ENCODE measurements at regions not wholly inside any gene's neighbourhood (a gene's known extent, or its start where the extent isn't known, plus 50 kb on each side); places are given as distances from the start of the nearest gene placed in this dataset.

DNA sequence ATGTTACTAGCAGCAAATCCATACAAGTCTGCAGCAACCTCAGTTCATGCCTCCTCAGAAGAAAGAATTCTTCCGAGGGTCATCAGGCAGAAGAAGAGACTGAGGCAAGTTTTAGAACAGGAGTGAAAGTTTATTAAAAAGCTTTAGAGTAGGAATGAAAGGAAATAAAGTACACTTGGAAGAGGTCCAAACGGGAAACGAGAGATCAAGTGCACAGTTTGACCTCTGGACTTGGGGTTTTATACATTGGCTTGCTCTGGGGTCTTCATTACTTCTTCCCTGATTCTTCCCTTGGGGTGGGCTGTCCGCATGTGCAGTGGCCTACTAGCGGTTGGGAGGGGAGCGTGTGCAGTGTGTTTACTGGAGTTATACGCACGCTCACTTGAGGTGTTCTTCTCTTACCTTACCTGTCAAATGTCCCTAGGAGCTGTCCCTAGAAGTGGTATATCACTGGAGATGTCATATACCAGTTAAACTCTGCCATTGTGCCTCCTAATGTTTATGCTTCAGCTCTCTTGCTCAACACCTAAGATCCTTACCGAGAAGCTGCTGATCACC is 372.8 kb upstream of the KITLG start:
- DNase-seq (ENCODE audit: low spot score) = no peak
- no peak for FAIRE-seq

DNA sequence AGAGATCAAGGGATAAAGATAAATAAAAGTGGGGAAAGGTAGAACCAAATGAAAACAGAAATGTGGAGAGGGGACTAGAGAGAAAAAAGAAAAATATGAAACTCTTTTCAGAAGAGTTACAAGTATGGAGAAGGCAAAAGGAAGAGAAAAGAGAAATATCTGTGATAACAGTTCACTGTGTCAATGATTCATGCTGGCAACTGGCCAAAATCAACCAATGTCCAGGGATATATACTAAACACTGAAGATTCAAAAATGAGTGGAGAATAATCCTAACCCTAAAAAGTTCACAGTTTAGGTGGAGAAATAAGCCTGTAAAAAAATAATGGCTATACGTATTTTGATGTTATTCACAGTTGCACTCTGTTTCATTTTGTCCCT is 372.3 kb upstream of the KITLG start:
- DNase-seq (ENCODE audit: low spot score) = no peak

DNA sequence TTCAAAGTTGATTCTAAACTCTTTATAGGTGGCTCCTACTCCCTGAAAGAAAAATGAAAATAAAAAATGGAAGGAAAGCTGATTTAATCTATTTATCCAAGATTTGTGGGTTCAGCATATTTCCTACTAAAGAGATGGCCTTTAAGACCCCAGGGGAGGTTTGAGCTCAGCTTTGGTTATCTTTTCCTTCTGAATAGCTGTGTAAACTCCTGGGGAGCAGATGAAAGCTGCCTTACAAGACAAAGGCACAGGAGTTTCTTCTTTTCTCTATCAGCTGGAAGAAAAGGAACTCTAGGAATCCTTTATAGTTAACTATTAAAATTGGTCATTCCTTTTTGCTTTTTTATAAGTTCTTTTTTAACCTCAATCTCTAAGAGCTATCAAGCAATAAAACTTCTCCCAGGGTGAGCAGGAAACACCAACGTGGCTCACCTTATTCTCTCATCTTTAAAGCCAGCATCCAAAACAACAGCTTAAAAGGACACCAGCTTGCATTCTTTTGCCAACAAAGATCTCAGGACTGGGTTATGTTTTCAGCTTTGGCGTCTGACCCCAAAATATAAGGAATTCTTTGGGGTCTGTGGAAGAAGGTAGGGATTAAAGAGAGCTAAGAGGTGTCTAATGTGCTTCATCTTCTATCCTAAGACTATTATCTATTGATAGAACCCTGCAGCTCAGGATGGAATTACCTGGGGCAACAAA is 371.7 kb upstream of the KITLG start:
- FAIRE-seq = no peak
- DNase-seq (ENCODE audit: low spot score) = no peak

More for the DNA sequence above, 372.3 kb upstream of the KITLG start:
- FAIRE-seq = no peak

DNA sequence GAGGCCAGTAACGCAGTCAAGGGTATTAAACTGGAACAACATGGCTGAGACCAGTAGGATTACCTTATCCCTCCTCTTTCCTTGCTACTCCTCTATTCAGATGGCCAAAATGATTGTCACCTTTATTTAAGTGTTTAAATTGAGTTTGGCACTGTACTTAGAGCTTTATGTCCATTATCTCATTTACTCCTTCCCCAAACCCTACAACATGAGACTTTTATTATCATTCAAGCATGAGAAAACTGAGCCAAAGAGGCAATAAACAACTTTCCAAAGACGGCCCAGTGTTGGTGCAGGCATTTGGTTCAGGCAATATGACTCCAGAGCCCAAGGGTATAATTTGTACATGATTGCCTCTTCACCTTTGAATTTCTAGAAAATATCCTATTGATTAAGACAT is 370.9 kb upstream of the KITLG start:
- DNase-seq (ENCODE audit: low spot score) (no peak), FAIRE-seq (no peak)

DNA sequence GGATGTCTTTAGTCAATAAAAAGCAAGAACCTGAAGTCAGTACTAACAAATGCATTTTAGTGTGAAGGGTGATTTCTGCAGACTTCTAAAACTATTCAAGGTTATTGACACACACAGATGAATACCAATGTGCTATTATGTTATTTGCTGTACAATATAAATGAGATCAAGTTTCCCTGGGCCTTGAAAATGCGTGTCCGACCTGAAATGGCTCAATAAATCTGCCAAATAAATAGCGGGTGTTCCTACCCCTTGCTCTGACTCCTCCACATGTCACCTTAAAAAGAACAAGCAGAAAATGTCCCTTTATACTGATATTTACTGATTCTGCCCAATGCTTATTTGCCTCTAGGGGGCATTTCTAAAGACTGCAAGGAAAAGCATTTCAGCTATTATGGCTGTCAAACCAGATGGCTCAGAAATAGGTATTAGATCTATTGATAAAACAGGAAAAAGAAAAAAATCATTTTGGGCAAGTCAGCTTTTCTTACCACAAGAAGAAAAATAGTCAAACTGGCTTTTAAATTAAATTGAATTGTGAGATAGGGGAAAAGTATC is 367.3 kb upstream of the KITLG start:
- no peak for DNase-seq (ENCODE audit: low spot score)
- FAIRE-seq = no peak

DNA sequence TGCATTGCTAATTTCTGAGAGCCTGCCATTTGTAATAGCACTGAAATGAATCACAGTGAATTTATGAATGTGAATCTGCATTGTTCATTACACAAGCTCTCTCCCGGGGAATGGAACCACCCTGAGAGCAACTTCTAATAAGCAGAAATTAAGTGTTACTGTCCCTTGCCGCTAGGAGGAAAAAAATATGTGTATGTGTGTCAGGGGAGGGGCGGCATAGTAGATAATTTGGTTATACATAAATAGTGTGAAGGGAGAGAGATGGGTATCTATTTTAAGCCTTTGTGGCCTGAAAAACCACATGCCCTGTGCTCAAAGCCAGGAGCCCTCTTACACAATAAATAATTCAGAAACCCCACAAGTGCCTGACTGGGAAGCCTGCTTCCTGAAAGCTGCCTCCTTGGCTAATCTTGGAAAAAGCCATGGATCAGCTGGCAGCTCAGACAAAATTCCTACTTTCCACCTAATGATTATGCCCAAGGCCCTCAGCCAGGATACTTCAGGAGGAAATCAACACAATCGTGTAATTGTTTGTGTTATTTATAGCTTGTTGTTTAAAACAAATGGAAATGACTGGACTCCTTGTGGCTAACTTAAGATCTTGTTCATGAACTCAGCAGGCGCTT is 366.2 kb upstream of the KITLG start:
- no peak for DNase-seq (ENCODE audit: low spot score)
- FAIRE-seq = no peak

DNA sequence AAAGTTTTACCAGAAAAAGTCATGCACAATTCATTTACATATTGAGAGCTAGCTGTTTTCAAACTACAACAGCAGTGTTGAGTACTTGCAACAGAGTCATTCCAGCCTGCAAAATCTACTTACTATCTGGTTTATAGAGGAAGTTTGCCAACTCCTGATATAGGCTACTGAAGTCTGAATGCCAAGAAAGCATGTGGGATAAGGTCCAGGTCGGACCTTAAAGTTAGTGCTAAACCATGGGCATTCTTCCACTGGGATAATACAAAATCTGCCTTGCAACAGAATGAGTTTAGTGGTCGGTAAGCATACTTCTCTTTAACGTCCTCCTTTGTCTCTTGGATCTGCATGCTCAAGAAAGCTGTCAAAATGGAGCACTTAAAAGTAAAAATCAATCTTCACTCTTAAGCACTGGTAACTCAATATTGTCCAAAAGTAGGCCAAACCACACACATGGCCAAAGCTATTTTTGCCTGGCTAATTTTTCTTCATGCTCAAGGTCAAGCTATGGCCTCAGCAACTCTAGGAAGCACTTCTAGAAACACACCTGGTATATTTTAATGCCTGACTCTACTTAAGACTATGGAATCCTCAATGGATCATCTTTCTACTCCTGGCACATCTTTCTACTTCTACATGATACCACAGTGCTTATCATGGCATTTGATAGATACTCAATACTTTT is 364.9 kb upstream of the KITLG start:
- no peak for DNase-seq (ENCODE audit: low spot score)
- no peak for FAIRE-seq

DNA sequence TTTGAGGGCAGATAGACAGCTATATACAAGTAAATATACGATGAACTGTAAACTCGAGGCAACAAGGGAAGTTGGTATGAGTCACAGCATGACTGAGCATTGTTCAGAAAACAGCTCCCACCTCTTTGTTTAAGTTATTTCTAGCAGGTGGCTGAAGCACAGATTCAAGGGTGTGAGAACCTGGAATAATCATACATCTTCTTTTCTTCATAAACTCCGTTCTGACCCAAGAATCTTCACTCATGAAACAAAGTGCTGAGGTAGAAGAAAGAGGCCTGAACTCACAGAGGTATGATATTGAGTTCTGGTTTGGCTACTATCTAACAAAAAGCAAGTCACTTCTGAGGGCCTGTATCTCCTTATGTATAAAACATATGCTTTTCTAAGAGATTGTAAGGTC is 364.1 kb upstream of the KITLG start:
- DNase-seq (ENCODE audit: low spot score) (no peak), FAIRE-seq (no peak)

DNA sequence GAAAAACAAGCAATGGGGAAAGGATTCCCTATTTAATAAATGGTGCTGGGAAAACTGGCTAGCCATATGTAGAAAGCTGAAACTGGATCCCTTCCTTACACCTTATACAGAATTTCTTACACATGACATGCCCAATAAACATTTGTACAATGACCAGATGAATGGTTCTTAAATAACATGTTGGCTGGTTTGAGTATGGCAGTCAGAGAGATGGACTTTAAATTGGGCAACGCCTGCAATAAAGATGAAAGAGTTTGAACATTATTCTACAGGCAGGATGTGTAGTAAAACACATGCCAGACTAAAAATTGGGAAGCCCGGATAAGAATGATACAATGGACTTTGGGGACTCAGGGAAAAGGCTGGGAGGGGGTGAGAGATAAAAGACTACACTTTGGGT is 360.6 kb upstream of the KITLG start:
- FAIRE-seq (no peak), DNase-seq (ENCODE audit: low spot score) (no peak)

DNA sequence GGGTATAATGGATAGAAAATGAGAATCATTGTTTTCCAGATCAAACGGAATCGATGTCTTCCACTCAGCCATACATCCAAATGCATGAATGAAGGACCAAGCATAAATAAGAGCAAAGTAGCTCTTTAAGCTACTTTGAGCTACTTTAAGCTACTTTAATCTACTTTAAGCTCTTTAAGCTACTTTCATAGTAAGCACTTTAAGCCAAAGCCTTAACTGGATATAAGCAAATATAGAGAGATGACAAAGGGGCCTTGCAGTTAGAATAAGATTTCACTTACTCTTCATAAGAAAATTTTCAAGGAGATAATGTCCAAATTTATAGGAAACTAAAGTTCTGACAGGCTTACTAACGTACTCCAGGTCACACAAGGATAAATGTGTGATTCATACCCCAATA is 355.6 kb upstream of the KITLG start:
- DNase-seq (ENCODE audit: low spot score) (no peak), FAIRE-seq (no peak)

DNA sequence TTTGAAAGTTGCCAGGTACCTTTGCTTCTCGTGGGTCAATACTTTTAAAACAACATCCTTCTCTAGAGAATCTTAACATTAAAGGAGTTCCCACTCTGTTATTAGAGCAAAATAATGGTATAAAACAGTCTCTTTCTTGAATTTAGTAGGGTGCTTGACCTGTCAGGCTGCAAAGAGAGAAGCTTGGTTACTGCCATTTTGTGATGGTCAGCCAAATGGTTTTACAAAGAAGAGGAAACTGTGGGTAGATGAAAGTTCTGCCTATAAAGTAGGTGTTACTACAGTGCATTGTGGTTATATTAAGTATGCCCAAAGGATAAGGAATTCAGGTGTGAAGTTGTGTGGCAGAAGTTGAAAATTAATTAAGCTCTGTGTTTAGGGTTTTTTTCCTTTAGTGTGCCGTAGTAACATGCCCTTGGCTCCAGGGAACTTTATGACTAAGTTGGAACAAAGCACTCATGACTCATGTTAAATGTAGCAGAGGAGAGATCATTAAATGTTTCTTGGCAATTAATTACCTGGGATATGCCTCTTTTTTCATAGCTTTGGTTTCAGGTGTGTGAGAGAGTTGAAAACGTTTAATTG is 354.0 kb upstream of the KITLG start:
- FAIRE-seq = no peak
- no peak for DNase-seq (ENCODE audit: low spot score)

DNA sequence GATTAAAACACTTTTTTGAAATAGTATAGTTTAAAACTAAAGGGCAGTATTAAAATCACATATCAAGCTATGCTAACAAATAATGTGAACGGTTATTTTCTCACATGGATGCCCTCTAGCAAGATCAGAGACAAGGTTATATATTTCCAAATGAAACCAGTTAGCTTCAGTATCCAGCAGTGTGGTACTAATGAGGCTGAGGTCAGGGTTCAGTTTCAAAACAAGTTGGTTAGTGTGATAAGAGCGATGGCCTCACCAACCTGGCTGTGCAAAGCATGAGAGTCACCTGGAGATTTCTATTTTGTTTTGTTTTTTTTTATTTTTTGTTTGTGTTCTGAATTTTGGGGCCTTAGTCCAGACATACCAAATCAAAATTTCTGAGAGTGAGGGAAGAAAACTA is 352.2 kb upstream of the KITLG start:
- DNase-seq (ENCODE audit: low spot score) (no peak), FAIRE-seq (no peak)

DNA sequence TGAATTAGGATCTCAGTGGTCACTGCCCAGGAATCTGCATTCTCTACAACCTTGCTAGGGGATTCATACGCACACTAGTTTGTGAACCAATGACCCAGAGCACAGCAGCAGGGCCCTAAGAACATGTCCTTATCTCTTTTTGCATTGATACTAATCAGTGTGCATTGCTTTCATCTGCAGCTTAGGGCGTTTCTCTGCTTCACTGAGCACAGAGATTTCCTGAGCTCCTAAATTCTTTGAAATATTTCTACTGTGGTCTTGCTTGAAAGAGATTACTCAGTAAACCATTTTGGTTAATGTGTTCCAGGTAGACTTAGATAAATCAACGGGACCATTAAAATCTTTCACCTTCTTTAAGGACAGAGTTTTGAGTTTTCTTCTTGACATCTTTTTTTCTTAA is 351.3 kb upstream of the KITLG start:
- DNase-seq (ENCODE audit: low spot score) (no peak), FAIRE-seq (no peak)

DNA sequence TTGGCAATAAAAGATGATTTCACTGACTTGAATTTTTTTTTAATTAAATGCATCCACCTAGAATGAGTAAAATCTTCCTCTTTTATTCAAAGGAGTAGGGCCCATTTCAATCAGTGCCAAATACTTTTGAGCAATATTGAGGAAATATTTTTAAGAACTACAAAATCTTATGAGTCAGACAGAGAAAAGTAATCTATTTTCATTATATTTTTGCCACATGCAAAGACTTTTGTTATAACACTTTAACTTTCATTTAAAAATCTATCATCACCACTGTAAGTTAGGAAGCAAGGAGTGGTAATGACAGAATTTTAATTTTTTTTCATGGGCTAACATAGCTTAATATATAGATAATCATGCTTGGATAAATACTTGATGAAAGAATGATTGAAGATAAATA is 345.2 kb upstream of the KITLG start:
- DNase-seq (ENCODE audit: low spot score) = no peak
- no peak for FAIRE-seq

DNA sequence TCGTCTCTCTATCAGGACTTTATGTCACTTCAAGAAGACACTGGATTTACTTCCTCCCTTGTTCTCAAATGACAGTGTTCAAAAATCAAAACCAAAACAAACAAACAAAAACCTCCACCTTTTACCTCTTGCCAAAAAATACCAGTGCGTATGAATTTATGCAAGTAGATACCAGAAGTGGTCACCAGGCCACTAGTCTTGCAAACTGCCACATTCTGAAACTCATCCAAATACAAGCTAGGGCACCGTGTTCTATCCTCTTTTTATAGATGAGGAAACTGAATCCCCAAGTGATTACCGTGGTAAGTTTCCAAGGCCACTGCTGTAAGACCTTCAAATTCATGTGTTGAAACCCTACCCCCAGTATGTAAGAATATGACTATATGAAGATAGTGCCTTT is 343.9 kb upstream of the KITLG start:
- no peak for DNase-seq (ENCODE audit: low spot score)
- FAIRE-seq = no peak

DNA sequence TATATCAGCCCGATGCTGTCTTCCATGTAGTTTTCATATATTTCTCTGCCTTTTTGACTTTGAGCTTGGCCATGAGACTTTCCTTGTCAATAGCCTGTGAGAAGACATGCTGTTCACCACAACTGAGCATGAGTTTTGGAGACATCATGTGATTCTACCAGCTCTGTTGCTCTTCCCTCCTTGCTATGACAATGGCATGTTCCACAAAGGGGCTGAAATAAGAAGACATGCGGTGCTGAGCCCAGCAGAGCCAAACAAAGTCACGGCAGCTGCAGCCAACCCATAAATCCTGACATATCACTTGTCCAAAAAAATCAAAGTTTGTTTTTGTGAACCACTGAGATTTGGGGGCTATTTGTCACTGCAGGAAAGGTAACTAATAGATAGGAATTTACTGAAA is 343.4 kb upstream of the KITLG start:
- FAIRE-seq (no peak), DNase-seq (ENCODE audit: low spot score) (no peak)

DNA sequence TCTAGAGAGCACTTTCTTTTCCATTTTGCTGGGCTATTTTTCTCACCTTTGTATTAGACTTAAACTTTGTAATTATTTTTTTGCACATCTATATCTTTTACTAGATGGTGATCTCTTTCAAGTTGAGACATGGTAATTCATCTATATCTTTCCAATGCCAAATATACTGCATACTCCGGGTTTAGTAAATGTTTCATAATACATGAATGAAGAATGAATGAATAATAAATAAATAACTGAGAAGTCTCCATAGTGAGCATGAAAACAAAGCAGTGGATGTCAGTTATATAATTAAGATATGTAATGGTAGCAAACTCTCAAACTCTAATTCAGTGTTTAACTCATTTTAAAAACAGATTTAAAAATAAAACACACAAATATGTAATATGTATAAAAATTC is 342.5 kb upstream of the KITLG start:
- FAIRE-seq (no peak), DNase-seq (ENCODE audit: low spot score) (no peak)

DNA sequence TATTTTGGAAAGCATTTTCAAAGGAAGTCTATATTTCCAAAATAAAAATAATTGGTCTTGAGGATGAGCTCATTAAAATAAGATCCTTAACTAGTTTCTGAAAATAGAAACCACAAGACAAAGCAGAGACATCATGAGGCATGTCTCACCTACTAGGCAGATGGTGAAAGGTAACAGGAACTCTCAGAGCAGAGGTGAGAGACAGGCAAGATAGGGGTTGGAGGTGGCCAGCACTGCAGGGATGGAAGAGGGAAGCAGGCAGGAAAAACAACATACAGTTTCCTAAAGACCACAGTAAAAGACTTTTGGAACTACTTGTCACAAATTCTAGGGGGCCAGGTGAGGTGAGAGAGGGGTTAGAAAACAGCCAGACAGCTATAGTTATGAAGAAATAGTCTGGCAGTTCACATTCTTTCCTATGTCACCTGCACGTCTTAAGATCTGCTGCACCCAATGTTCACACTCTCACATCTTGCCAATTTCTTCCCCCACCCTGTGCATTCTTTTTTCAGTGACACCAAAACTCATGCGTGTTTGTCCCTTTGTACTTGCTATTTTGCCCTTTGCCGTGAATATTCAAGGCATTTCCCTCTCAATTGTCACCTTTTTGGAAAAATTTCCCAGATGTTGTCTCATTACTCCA is 341.7 kb upstream of the KITLG start:
- DNase-seq (ENCODE audit: low spot score) (no peak), FAIRE-seq (no peak)

DNA sequence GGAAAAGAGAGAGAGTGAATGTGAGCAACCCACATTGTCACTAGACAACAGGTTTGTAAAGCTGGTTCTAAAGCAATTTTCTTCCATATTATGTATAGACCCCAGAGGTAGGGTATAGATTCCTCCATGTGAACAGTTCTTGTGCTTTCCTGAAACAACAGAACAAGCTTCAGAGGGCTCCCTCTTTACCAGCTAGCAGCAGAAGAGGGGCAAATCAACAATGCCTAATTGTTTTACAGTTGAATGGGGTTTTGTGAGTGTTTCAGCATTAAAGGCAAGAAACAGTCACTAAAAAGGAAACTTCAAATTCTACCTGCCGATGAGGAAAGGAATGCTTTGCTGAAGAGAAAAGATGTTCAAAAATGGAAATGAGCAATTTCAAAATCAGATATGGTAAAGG is 341.2 kb upstream of the KITLG start:
- no peak for FAIRE-seq

DNA sequence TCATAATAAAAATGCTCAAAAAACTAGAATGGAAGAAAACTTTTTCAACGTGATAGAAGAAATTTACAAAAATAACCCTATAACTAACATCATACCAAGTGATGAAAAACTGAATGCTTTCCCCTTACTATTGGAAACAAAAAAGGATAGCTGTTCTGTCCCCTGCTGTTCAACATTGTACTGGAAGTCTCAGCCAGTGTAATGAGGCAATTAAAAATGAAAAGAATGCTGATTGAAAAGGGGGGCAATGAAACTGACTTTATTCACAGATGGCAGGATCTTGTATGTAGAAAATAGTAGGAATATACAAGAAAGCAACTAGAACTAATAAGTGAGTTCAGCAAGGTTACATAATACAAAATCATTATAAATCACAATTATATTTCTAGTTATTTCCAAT is 337.9 kb upstream of the KITLG start:
- FAIRE-seq = no peak
- DNase-seq (ENCODE audit: low spot score) = no peak

More for the DNA sequence above, 341.2 kb upstream of the KITLG start:
- DNase-seq (ENCODE audit: low spot score) = no peak

DNA sequence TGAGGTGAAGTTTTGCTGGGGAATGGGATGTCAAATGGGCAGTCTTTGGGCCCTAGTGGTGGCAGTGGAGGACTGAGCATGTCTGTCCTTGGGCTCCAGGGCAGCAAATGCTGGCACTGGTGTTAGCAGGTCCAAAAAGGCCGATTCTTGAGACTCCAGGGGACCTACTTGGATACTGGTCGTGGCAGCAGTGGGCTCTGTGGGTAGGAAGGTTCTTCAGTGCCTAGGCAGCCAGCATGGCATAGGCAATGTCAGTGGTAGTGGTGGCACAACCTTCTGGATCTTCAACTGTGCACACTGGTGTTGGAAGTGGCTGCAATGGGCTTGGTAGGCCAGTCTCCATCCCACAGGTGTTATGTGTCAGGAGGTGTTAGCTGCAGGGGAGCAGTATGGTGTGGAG is 334.7 kb upstream of the KITLG start:
- FAIRE-seq (no peak), DNase-seq (ENCODE audit: low spot score) (no peak)

Measured in urothelium cell line (cell line).